MM.1S (cell line): ENCODE measurements at regions not wholly inside any gene's neighbourhood (a gene's known extent, or its start where the extent isn't known, plus 50 kb on each side); places are given as distances from the start of the nearest gene placed in this dataset.

Source experiments
- EZH2 ChIP-seq: fragments of 300-600 bp; sonication (generic); optimal IDR thresholded peaks from 2 replicates; pipeline ENCODE3; 2017; ENCODE audit warnings: low read depth, mild to moderate bottlenecking, antibody characterized with exemption, low read length, mixed read lengths
- TF ChIP-seq, protein P1 (sequence below): fragments of 300-600 bp; sonication (generic); IDR thresholded peaks from 2 replicates; pipeline ENCODE4 v1.5.1; 2016; ENCODE audit warnings: antibody characterized with exemption, low read length, mixed read lengths

DNA sequence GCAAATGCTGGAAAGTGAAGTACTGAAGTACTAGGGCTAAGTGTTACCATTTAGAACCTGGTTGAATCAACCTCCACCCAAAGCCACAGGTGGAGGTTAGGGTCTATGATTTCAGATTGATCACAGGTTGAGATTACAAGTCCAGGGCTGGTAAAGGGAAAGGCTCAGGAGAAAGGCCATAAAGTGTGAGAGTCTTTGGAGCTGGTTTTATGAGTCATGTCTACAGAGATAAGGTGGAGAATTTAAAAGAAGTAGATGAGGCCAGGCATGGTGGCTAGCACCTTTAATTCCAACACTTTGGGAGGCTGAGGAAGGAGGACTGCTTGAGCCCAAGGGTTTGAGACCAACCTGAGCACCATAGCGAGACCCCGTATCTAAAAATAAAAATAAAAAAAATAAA lies 221.7 kb upstream of the CDH11 start:
- TF ChIP-seq, protein P1, sequence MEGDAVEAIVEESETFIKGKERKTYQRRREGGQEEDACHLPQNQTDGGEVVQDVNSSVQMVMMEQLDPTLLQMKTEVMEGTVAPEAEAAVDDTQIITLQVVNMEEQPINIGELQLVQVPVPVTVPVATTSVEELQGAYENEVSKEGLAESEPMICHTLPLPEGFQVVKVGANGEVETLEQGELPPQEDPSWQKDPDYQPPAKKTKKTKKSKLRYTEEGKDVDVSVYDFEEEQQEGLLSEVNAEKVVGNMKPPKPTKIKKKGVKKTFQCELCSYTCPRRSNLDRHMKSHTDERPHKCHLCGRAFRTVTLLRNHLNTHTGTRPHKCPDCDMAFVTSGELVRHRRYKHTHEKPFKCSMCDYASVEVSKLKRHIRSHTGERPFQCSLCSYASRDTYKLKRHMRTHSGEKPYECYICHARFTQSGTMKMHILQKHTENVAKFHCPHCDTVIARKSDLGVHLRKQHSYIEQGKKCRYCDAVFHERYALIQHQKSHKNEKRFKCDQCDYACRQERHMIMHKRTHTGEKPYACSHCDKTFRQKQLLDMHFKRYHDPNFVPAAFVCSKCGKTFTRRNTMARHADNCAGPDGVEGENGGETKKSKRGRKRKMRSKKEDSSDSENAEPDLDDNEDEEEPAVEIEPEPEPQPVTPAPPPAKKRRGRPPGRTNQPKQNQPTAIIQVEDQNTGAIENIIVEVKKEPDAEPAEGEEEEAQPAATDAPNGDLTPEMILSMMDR = no peak
- no peak for TF ChIP-seq EZH2
